Progenitor cell of endocrine pancreas (in vitro differentiated cells): ENCODE measurements at regions not wholly inside any gene's neighbourhood (a gene's known extent, or its start where the extent isn't known, plus 50 kb on each side); places are given as distances from the start of the nearest gene placed in this dataset.

Experiments used
- DNase-seq: peaks from one replicate; pipeline ENCODE4 v3.0.0; 2021; ENCODE audit warnings: low spot score; ENCODE audit not compliant: unreplicated experiment
- H3K27ac Mint-ChIP-seq: 2 replicates; pipeline ENCODE4 v1.8.0; 2021; ENCODE audit warnings: mild to moderate bottlenecking, moderate library complexity, mixed read lengths
- H3K27me3 Mint-ChIP-seq: 2 replicates; pipeline ENCODE4 v1.8.0; 2021; ENCODE audit warnings: mixed read lengths
- H3K36me3 Mint-ChIP-seq: 2 replicates; pipeline ENCODE4 v1.8.0; 2022; ENCODE audit warnings: mixed read lengths; ENCODE audit not compliant: insufficient read depth
- H3K4me1 Mint-ChIP-seq: 2 replicates; pipeline ENCODE4 v1.8.0; 2021; ENCODE audit warnings: low read depth, mixed read lengths
- H3K4me3 Mint-ChIP-seq: 2 replicates; pipeline ENCODE4 v1.8.0; 2021; ENCODE audit warnings: low read depth, mild to moderate bottlenecking, moderate library complexity, mixed read lengths
- H3K9me3 Mint-ChIP-seq: 2 replicates; pipeline ENCODE4 v1.8.0; 2021; ENCODE audit warnings: low read depth, mixed read lengths
- TF ChIP-seq, protein P1 (sequence below): fragments of 200-600 bp; sonication (generic); IDR thresholded peaks from one replicate; pipeline ENCODE4 v1.5.0; 2021; ENCODE audit warnings: antibody characterized with exemption, mild to moderate bottlenecking; ENCODE audit not compliant: unreplicated experiment

DNA sequence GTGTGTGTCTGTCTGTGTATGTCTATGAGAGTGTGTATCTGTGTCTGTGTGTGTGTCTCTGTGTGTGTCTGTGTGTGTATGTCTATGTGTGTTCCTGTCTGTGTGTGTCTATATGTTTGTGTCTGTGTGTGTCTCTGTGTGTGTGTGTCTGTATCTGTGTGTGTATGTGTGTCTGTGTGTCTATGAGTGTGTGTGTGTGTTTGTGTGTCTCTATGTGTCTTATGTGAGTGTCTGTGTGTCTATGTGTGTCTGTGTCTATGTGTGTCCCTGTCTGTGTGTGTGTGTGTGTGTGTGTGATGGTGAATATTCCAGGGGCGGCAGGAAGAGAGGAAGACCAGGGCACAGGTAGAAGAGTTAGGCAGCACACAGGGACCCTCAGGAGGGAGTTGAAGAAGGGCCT, 173.2 kb downstream of the MYCN start:
- Mint-ChIP-seq H3K4me3 (no peak overlapping the region), H3K36me3 (no peaks in the 10 kb centered on the region)

DNA sequence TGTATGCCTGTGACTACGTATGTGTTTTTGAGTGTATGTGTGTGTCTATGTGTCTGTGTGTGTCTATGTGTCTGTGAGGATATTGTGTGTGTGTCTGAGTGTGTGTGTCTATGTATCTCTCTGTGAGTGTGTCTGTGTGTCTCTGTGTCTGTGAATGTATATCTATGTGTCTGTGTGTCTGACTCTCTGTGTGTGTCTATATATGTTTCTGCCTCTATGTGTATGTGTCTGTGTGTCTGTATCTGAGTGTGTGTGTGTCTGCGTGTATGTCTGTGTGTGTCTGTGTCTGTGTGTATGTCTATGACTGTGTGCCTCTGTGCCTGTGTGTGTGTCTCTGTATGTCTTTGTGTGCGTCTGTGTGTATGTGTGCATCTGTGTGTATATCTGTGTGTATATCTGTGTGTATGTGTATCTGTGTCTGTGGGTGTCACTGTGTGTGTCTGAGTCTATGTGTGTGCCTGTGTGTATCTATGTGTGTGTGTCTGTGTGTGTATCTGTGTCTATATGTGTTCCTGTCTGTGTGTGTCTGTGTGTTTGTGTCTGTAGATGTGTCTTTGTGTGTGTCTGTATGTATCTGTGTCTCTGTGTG, 172.7 kb downstream of the MYCN start:
- Mint-ChIP-seq H3K9me3 (no peaks in the 10 kb centered on the region), H3K4me3 (no peak overlapping the region), H3K4me1 (peaks cover 15% of the 10 kb centered on the region), H3K36me3 (no peaks in the 10 kb centered on the region), H3K27ac (no peak overlapping the region), H3K27me3 (no peaks in the 10 kb centered on the region)
- TF ChIP-seq, protein P1, sequence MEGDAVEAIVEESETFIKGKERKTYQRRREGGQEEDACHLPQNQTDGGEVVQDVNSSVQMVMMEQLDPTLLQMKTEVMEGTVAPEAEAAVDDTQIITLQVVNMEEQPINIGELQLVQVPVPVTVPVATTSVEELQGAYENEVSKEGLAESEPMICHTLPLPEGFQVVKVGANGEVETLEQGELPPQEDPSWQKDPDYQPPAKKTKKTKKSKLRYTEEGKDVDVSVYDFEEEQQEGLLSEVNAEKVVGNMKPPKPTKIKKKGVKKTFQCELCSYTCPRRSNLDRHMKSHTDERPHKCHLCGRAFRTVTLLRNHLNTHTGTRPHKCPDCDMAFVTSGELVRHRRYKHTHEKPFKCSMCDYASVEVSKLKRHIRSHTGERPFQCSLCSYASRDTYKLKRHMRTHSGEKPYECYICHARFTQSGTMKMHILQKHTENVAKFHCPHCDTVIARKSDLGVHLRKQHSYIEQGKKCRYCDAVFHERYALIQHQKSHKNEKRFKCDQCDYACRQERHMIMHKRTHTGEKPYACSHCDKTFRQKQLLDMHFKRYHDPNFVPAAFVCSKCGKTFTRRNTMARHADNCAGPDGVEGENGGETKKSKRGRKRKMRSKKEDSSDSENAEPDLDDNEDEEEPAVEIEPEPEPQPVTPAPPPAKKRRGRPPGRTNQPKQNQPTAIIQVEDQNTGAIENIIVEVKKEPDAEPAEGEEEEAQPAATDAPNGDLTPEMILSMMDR, result no peak
- DNase-seq, result no peak

More for the DNA sequence above, 173.2 kb downstream of the MYCN start:
- Mint-ChIP-seq H3K4me1 (peaks cover 15% of the 10 kb centered on the region), H3K9me3 (no peaks in the 10 kb centered on the region), H3K27ac (no peak overlapping the region), H3K27me3 (no peaks in the 10 kb centered on the region)
- TF ChIP-seq, protein P1, result no peak
- no peak for DNase-seq

DNA sequence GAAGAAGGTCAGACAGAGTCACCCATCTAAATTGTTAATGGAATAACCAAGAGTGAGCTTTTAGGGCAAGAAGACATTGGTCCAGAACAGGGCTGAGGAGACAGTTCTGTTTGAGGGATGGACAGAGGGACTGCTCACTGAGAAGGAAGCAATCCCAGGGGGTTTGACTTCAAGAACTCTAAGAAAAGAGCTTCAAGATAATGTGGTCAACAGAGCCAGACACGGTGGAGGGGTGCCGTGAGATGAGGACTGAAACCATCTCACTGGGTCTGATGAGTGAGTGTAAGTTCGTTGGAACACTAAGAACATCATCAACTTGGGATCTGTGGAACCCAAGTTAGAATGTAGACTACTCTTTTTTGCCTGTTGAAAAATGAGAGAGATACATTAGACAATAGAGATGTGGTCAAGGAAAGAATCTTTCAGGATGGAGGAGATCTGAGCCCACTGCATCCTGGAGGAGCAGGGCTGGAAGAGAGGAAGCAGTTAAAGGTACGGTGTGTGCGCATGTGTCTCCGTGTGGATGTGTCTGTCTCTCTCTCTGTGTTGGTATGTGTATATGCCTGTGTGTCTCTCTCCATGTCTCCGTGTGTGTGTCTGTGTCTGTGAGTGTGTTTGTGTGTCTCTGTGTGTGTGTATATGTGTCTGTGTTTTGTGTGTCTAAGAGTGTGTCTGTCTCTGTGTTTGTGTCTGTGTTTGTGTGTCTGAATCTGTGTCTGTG, 172.1 kb downstream of the MYCN start:
- DNase-seq, result no peak
- TF ChIP-seq, protein P1, result no peak
- no peaks in the 10 kb centered on the region for H3K36me3 Mint-ChIP-seq
- H3K4me3 Mint-ChIP-seq, result no peak overlapping the region
- no peak overlapping the region for H3K27ac Mint-ChIP-seq
- peaks cover 15% of the 10 kb centered on the region for H3K4me1 Mint-ChIP-seq
- H3K9me3 Mint-ChIP-seq, result no peaks in the 10 kb centered on the region
- H3K27me3 Mint-ChIP-seq, result no peaks in the 10 kb centered on the region

DNA sequence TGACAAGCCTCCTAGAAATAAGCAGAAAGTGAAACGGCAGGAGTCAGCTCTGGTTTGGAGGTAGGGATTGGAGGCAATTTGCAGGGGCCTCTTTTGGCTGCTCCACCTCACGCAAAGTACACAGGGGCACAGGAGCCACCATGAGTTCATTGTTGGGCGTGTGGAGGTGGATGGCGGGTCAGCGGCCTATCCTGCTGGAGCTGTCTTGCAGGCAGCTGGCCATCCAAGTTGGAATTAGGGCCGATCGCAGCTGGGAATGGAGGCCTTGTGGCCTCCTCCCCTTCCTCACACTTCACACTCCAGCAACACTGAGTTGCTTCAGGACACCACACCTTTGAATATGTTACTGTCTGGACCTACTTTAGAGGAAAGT, 171.5 kb downstream of the MYCN start:
- DNase-seq, result no peak
- no peaks in the 10 kb centered on the region for H3K9me3 Mint-ChIP-seq
- peaks cover 16% of the 10 kb centered on the region for H3K4me1 Mint-ChIP-seq
- H3K27me3 Mint-ChIP-seq, result no peaks in the 10 kb centered on the region
- no peaks in the 10 kb centered on the region for H3K36me3 Mint-ChIP-seq
- no peak overlapping the region for H3K27ac Mint-ChIP-seq
- TF ChIP-seq, protein P1, result no peak
- H3K4me3 Mint-ChIP-seq, result no peak overlapping the region

DNA sequence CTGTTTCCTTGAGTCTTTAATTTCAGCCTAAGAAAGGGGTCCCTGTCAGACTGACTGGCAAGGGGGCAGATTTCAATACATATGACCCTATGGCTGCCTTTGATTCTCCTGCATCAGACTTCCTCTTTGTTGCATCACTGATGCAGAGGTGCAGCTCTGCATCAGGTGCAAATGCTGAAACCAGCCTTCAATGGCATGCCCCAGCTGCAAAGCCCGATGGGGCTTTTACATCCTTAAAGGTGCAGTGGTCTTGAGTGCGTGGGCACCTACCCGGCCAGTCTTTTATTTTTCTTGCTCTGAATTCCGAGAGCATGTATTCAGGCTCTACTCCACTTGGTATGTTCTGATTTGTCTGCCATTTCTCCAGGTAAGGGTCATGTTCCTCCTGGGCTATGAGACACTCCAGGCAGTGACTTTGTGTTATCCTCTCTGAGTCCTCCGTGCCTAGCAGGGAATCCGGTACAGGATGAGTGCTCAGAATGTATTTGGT, 169.5 kb downstream of the MYCN start:
- no peak for DNase-seq
- Mint-ChIP-seq H3K27me3 (no peaks in the 10 kb centered on the region), H3K4me1 (peaks cover 20% of the 10 kb centered on the region), H3K9me3 (no peaks in the 10 kb centered on the region), H3K36me3 (no peaks in the 10 kb centered on the region), H3K4me3 (no peak overlapping the region), H3K27ac (no peak overlapping the region)
- TF ChIP-seq, protein P1, result no peak
